Right lobe of liver (tissue), 4 donors: ENCODE measurements at regions not wholly inside any gene's neighbourhood (a gene's known extent, or its start where the extent isn't known, plus 50 kb on each side); places are given as distances from the start of the nearest gene placed in this dataset.

ENCODE experiments used
- CTCF ChIP-seq, 4 donors: fragments of 200-600 bp in 3 of 4; fragments of 450-650 bp in 1 of 4; IDR thresholded peaks; one replicate each; pipeline versions ENCODE4 v1.5.1 to v1.8.0; 2016 to 2022; ENCODE audit warnings: antibody characterized with exemption in 4 of 4, mild to moderate bottlenecking in 2 of 4
- POLR2A ChIP-seq: fragments of 450-650 bp; IDR thresholded peaks from one replicate; pipeline ENCODE4 v1.6.1; 2017; ENCODE audit warnings: antibody characterized with exemption, mild to moderate bottlenecking
- donor health status: DM: no; HTN: no; CAD: no.
- donor health status: DM: no; HTN: no; CAD: no.
- donor health status: DM: no; HTN: yes; CAD: no.

DNA sequence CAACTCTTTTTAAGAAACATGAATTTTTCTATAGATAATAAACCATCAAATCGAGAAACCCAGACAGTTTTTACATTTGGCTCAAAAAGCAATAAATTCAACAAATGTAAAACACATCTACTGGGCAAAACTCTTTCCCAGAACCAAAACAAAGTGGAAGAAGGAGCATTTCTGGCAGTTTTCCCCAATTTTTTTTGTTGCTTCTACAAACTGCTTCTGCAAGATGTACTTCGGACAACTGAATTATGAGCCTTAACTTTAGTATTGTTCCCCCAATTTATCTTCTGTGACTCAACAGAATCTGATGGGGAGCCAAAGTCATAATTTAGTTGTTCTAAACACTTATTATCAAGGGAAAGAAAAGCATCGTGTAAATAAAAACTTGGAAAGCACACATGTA is 1047.2 kb downstream of the CDH11 start:
- TF ChIP-seq CTCF (IDR thresholded peaks at IDR 0.05) (no peak), POLR2A (no peak)
